ENCODE measurements at regions not wholly inside any gene's neighbourhood (a gene's known extent, or its start where the extent isn't known, plus 50 kb on each side); places are given as distances from the start of the nearest gene placed in this dataset.

- TF ChIP-seq CTCF (IDR thresholded peaks at IDR 0.05; ENCODE audit: insufficient read depth, low read length, poor library complexity, severe bottlenecking) (no peak), EZH2phosphoT487 (conservative IDR thresholded peaks at IDR 0.05; ENCODE audit: low read length) (no peak)
These were observed 569.1 kb downstream of the INHBA start for GRCh38 chr7:41133690-41134299.

Data from SU-DHL-6 (cell line).